ENCODE measurements at regions not wholly inside any gene's neighbourhood (a gene's known extent, or its start where the extent isn't known, plus 50 kb on each side); places are given as distances from the start of the nearest gene placed in this dataset.

- 28% methylated on average over 9 of the region's 12 CpGs for WGBS (ENCODE audit: insufficient coverage)
- Histone ChIP-seq H3K27ac (ENCODE audit: low read depth, low read length) (no peak overlapping the region), H3K4me1 (ENCODE audit: control insufficient read depth, insufficient read depth, low read length) (peaks cover 5% of the 10 kb centered on the region), H3K4me3 (ENCODE audit: low read depth, low read length) (no peak overlapping the region), H3K9me3 (ENCODE audit: control insufficient read depth, insufficient read depth, low read length) (no peaks in the 10 kb centered on the region), H3K27me3 (ENCODE audit: control insufficient read depth, insufficient read depth, low read length) (no peaks in the 10 kb centered on the region), H3K36me3 (ENCODE audit: control insufficient read depth, insufficient read depth, low read length) (no peaks in the 10 kb centered on the region)
- peak in 2 of 6 donors; percentile 51 to 55 for DNase-seq (ENCODE audit: low read depth in 4 of 6, low spot score in 6 of 6)
Observed at GRCh38 chr11:79600711-79601110, 159.9 kb upstream of the TENM4 start.

DNA sequence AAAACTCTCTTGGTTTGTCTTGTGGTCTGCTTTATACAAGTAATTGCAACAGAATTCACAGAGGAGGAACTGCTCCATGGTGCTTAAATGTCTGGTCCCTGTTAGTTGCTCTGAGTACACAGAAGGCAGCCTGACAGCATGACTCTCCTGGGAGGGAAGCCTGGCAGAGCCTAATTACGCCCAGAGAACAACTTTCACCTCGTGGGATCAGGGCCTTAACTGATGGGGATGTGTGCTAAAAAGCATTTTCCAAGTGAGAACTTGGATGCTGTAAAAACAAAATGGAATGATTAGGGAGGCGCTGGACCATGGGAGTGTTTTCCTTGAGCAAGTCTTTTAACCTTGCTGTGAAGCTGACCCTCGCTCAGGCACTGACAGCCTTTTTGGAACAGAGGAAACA lies 154.0 kb upstream of the TENM4 start:
- Histone ChIP-seq H3K4me3 (ENCODE audit: low read depth, low read length) (no peak overlapping the region), H3K27ac (ENCODE audit: low read depth, low read length) (no peak overlapping the region), H3K9me3 (ENCODE audit: control insufficient read depth, insufficient read depth, low read length) (no peaks in the 10 kb centered on the region), H3K36me3 (ENCODE audit: control insufficient read depth, insufficient read depth, low read length) (no peaks in the 10 kb centered on the region), H3K4me1 (ENCODE audit: control insufficient read depth, insufficient read depth, low read length) (no peaks in the 10 kb centered on the region), H3K27me3 (ENCODE audit: control insufficient read depth, insufficient read depth, low read length) (no peaks in the 10 kb centered on the region)
- DNase-seq (ENCODE audit: low read depth in 4 of 6, low spot score in 6 of 6), result peak in 1 of 6 donors; percentile 53
- WGBS (ENCODE audit: insufficient coverage), result 58% methylated on average over 4 of the region's 4 CpGs

- no peaks in the 10 kb centered on the region for H3K36me3 ChIP-seq (ENCODE audit: control insufficient read depth, insufficient read depth, low read length)
- no peak overlapping the region for H3K27ac ChIP-seq (ENCODE audit: low read depth, low read length)
- DNase-seq (ENCODE audit: low read depth in 4 of 6, low spot score in 6 of 6), result no peak
- no peaks in the 10 kb centered on the region for H3K27me3 ChIP-seq (ENCODE audit: control insufficient read depth, insufficient read depth, low read length)
- WGBS (ENCODE audit: insufficient coverage), result 100% methylated on average over 1 of the region's 3 CpGs
- H3K4me1 ChIP-seq (ENCODE audit: control insufficient read depth, insufficient read depth, low read length), result no peaks in the 10 kb centered on the region
- no peak overlapping the region for H3K4me3 ChIP-seq (ENCODE audit: low read depth, low read length)
- no peaks in the 10 kb centered on the region for H3K9me3 ChIP-seq (ENCODE audit: control insufficient read depth, insufficient read depth, low read length)
Observed at GRCh38 chr11:79592824-79593223, 152.0 kb upstream of the TENM4 start.

DNA sequence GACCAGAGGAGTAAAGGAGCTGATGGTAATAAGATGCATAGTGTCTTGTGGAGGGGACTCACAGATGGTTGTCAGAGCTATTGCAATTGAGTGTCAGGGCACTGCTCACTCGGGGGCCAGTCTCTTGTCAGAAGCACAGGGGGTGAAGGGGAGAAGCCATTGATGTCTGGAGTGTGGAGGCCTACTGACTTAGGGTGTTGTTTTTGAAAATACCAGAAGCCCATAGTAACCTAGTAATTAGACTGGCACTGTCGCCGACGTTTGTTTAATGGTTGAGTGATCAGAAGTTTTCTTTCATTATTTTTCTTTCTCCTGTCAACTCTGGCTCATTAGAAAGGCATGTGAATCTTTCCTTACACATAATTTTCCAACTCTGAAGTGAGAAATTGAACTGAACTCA lies 151.6 kb upstream of the TENM4 start:
- no peaks in the 10 kb centered on the region for H3K27me3 ChIP-seq (ENCODE audit: control insufficient read depth, insufficient read depth, low read length)
- WGBS (ENCODE audit: insufficient coverage), result 17% methylated on average over 1 of the region's 4 CpGs
- DNase-seq (ENCODE audit: low read depth in 4 of 6, low spot score in 6 of 6), result peak in 1 of 6 donors; percentile 30
- no peaks in the 10 kb centered on the region for H3K9me3 ChIP-seq (ENCODE audit: control insufficient read depth, insufficient read depth, low read length)
- H3K4me3 ChIP-seq (ENCODE audit: low read depth, low read length), result no peak overlapping the region
- H3K36me3 ChIP-seq (ENCODE audit: control insufficient read depth, insufficient read depth, low read length), result no peaks in the 10 kb centered on the region
- H3K27ac ChIP-seq (ENCODE audit: low read depth, low read length), result no peak overlapping the region
- no peaks in the 10 kb centered on the region for H3K4me1 ChIP-seq (ENCODE audit: control insufficient read depth, insufficient read depth, low read length)

DNA sequence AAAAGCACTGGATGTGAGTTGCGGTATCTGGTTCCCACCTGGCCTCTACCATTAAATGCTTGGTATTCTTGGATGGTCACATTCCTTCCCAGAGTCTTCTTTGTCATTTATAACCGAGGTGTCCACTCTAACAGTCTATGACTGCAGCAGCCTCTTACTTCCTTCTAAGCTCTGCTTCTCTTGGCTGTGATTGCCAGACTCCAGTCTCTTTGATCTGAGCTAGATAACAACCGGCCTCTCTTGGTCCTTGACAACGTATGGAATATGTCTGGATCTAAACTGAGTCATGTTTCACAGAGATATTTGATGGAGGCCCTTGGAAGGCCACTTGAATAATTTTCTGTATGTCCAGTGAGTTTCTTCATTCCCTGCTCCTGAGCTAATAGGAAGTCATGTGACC lies 141.6 kb upstream of the TENM4 start:
- H3K9me3 ChIP-seq (ENCODE audit: control insufficient read depth, insufficient read depth, low read length), result peaks cover 4% of the 10 kb centered on the region
- no peak overlapping the region for H3K27ac ChIP-seq (ENCODE audit: low read depth, low read length)
- H3K4me1 ChIP-seq (ENCODE audit: control insufficient read depth, insufficient read depth, low read length), result no peaks in the 10 kb centered on the region
- no peaks in the 10 kb centered on the region for H3K36me3 ChIP-seq (ENCODE audit: control insufficient read depth, insufficient read depth, low read length)
- H3K4me3 ChIP-seq (ENCODE audit: low read depth, low read length), result no peak overlapping the region
- DNase-seq (ENCODE audit: low read depth in 4 of 6, low spot score in 6 of 6), result no peak
- no peaks in the 10 kb centered on the region for H3K27me3 ChIP-seq (ENCODE audit: control insufficient read depth, insufficient read depth, low read length)
- 90% methylated on average over 4 of the region's 4 CpGs for WGBS (ENCODE audit: insufficient coverage)

DNA sequence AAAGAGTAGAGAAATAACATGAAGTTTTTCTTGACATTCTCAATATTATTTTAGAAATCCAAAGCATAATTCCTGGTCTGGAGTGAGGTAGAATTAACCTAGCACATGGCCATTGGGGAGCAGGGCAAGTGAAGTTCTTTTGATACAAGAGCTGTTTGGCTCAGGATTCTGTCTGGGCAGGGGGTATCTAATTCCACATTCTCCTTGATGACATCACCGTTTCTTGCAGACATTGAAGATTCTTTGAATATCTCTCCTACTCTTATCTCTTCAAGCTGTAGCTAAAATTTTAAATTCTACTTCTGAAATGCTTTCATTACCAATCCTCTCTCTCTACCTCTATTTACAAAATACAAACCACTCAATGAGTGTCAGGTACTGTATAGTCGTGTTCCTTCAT lies 138.2 kb upstream of the TENM4 start:
- Histone ChIP-seq H3K4me1 (ENCODE audit: control insufficient read depth, insufficient read depth, low read length) (no peaks in the 10 kb centered on the region), H3K9me3 (ENCODE audit: control insufficient read depth, insufficient read depth, low read length) (no peaks in the 10 kb centered on the region), H3K36me3 (ENCODE audit: control insufficient read depth, insufficient read depth, low read length) (no peaks in the 10 kb centered on the region), H3K27ac (ENCODE audit: low read depth, low read length) (no peak overlapping the region), H3K27me3 (ENCODE audit: control insufficient read depth, insufficient read depth, low read length) (no peaks in the 10 kb centered on the region), H3K4me3 (ENCODE audit: low read depth, low read length) (no peak overlapping the region)
- DNase-seq (ENCODE audit: low read depth in 4 of 6, low spot score in 6 of 6), result no peak
- WGBS (ENCODE audit: insufficient coverage), result 83% methylated on average over 1 of the region's 2 CpGs

DNA sequence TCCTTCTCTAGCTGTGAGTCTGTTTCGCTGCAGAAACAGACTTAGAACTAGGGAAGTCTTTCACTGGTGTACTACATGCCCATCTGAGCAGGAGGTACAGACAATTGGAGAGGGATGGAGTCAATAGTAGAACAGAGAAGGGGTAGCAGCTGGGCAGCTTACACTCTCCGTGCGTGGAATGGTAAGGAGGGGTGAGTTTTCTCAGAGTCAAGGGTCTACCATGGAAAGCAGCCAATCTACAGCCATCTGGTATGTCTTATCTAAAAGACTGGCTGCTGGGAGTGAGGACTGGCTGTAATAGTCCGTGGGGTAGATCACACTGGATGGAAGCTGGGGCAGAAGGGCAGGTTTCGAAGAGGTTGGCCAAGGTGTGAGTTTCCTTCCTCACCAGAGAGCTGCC lies 137.3 kb upstream of the TENM4 start:
- Histone ChIP-seq H3K9me3 (ENCODE audit: control insufficient read depth, insufficient read depth, low read length) (no peaks in the 10 kb centered on the region), H3K4me1 (ENCODE audit: control insufficient read depth, insufficient read depth, low read length) (no peaks in the 10 kb centered on the region), H3K4me3 (ENCODE audit: low read depth, low read length) (no peak overlapping the region), H3K36me3 (ENCODE audit: control insufficient read depth, insufficient read depth, low read length) (no peaks in the 10 kb centered on the region), H3K27ac (ENCODE audit: low read depth, low read length) (no peak overlapping the region), H3K27me3 (ENCODE audit: control insufficient read depth, insufficient read depth, low read length) (no peaks in the 10 kb centered on the region)
- 71% methylated on average over 3 of the region's 5 CpGs for WGBS (ENCODE audit: insufficient coverage)
- peak in 2 of 6 donors; percentile 38 to 57 for DNase-seq (ENCODE audit: low read depth in 4 of 6, low spot score in 6 of 6)

DNA sequence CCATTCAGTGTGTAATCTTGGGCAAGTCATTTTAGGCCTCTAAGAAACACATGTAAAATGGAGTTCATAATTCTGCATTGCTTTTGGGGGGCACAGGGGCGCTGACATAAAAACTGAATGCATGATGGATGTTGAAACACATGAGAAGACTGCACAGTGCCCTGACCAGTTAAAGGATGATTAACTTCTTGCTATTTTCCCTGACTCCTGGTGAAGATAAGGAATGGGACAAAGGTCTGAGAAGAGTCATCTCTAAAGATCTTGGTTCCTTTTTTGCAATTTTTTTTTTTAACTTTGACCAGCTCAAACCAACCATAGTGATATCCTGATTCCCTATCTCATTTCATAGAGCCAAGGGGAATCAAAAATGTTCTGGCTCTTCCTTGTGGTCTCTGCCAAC lies 134.9 kb upstream of the TENM4 start:
- Histone ChIP-seq H3K27ac (ENCODE audit: low read depth, low read length) (no peak overlapping the region), H3K36me3 (ENCODE audit: control insufficient read depth, insufficient read depth, low read length) (no peaks in the 10 kb centered on the region), H3K4me3 (ENCODE audit: low read depth, low read length) (no peak overlapping the region), H3K4me1 (ENCODE audit: control insufficient read depth, insufficient read depth, low read length) (no peaks in the 10 kb centered on the region), H3K27me3 (ENCODE audit: control insufficient read depth, insufficient read depth, low read length) (no peaks in the 10 kb centered on the region), H3K9me3 (ENCODE audit: control insufficient read depth, insufficient read depth, low read length) (no peaks in the 10 kb centered on the region)
- WGBS (ENCODE audit: insufficient coverage), result 80% methylated on average over 1 of the region's 1 CpG
- no peak for DNase-seq (ENCODE audit: low read depth in 4 of 6, low spot score in 6 of 6)

DNA sequence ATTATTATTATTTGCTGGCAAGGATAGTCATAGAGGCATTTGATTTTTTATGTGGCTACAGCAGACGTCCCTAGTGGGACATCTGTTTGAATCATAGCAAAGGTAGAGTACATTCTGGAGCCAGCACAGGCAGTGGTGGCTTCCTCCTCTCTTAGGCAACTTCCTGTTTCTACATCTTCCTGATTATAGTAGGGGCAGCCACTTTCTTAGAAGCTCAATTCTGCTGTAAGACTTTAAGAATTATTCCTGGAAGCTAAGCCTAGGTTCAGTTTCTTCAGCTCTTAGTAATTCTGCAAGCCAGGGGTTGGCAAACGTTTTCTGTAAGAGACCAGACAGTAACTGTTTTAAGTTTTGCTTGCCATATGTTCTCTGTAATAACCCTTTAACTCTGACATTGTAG lies 129.3 kb upstream of the TENM4 start:
- Histone ChIP-seq H3K9me3 (ENCODE audit: control insufficient read depth, insufficient read depth, low read length) (no peaks in the 10 kb centered on the region), H3K4me1 (ENCODE audit: control insufficient read depth, insufficient read depth, low read length) (no peaks in the 10 kb centered on the region), H3K36me3 (ENCODE audit: control insufficient read depth, insufficient read depth, low read length) (no peaks in the 10 kb centered on the region), H3K27me3 (ENCODE audit: control insufficient read depth, insufficient read depth, low read length) (no peaks in the 10 kb centered on the region), H3K4me3 (ENCODE audit: low read depth, low read length) (no peak overlapping the region), H3K27ac (ENCODE audit: low read depth, low read length) (no peak overlapping the region)
- no peak for DNase-seq (ENCODE audit: low read depth in 4 of 6, low spot score in 6 of 6)
- 100% methylated on average over 1 of the region's 2 CpGs for WGBS (ENCODE audit: insufficient coverage)

DNA sequence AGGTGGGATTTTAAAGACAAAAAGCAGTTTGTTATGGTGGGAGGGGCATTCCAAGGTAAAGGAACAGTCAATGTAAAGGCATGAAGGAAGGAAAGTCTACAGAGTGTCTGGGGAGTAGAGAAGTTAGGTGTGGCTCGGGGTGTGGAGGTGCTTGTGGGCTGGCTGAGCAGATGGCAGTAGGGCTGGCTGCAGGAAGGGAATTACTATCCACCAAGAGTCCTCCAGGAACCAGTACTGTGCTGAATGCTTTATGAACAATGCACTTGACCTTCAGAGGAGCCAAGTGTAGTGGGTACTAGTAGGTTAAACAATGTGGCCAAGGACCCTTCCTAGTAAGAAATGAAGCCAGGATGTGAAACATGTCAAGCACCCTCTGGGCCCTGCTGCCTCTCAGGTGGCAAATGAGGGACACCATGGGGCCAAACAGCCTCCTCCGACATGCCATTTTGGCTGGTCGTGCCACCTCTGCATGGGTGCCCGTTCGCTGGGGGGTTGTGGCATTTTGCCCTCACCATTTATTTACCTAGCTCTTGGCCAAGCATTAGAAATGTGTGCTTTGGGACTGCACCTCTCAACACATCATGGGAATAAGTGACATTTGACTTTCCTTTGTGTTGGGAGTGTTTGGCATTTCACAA lies 123.6 kb upstream of the TENM4 start:
- DNase-seq (ENCODE audit: low read depth in 4 of 6, low spot score in 6 of 6), result no peak
- WGBS (ENCODE audit: insufficient coverage), result 88% methylated on average over 2 of the region's 5 CpGs
- no peaks in the 10 kb centered on the region for H3K9me3 ChIP-seq (ENCODE audit: control insufficient read depth, insufficient read depth, low read length)

More for the DNA sequence above, 123.6 kb upstream of the TENM4 start:
- no peaks in the 10 kb centered on the region for H3K27me3 ChIP-seq (ENCODE audit: control insufficient read depth, insufficient read depth, low read length)
- no peak overlapping the region for H3K27ac ChIP-seq (ENCODE audit: low read depth, low read length)
- H3K4me3 ChIP-seq (ENCODE audit: low read depth, low read length), result no peak overlapping the region
- no peaks in the 10 kb centered on the region for H3K36me3 ChIP-seq (ENCODE audit: control insufficient read depth, insufficient read depth, low read length)
- no peaks in the 10 kb centered on the region for H3K4me1 ChIP-seq (ENCODE audit: control insufficient read depth, insufficient read depth, low read length)

All from spinal cord (tissue), 9 donors.